Stomach (tissue), 4 donors: ENCODE measurements at regions not wholly inside any gene's neighbourhood (a gene's known extent, or its start where the extent isn't known, plus 50 kb on each side); places are given as distances from the start of the nearest gene placed in this dataset.

Source experiments
- EP300 ChIP-seq: sonication (generic); formaldehyde crosslinking; IDR thresholded peaks from one replicate; pipeline ENCODE4 v1.6.1; 2017; ENCODE audit warnings: antibody characterized with exemption
- POLR2A ChIP-seq, 4 donors: fragments of 450-650 bp; IDR thresholded peaks; one replicate each; pipeline ENCODE4 v1.6.1; 2016; ENCODE audit warnings: antibody characterized with exemption in 4 of 4, control low read depth in 2 of 4, mild to moderate bottlenecking in 1 of 4, moderate library complexity in 1 of 4
- TF ChIP-seq, protein P1 (sequence below), 7 experiments: fragments of 450-650 bp in 4 of 7; fragments of 200-600 bp in 3 of 7; sonication (generic) in 3 of 7; IDR thresholded peaks; one replicate each; pipeline ENCODE4 v1.5.1; 2016 to 2019; ENCODE audit warnings: antibody characterized with exemption in 7 of 7, control low read depth in 2 of 7, mild to moderate bottlenecking in 1 of 7

DNA sequence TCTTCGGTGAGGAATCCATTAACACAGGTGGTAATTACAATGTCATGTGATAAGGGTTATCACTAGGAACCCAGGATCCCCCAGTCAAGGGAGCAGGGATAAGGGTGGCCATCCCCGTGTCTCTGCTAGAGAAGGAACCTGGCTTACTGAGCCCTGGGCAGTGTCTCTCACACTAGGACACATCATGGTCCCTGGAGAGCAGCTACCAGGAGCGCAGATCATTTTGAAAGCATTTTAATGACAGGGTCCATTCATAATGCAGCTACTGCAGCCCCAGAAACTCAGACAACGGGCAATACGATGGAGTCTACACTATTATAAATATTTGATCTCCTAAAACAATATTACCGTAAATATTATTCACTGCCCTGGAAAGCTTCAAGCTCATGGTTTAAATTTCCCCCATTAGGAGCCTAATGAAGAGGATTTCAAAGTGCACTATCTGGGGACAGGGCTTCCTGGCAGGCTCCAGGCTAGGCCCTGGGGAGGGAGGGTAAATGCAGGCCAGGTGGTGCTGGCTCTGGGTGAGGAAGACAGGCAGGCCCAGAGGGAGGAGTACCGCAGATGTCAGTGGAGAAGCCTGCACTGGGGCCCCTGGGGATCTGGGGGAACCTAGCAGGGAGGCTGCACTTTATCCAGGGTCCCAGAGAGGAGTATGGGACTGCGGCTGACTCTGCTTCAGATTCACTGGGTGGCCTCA is 52.6 kb upstream of the LOXL4 start:
- TF ChIP-seq, protein P1, sequence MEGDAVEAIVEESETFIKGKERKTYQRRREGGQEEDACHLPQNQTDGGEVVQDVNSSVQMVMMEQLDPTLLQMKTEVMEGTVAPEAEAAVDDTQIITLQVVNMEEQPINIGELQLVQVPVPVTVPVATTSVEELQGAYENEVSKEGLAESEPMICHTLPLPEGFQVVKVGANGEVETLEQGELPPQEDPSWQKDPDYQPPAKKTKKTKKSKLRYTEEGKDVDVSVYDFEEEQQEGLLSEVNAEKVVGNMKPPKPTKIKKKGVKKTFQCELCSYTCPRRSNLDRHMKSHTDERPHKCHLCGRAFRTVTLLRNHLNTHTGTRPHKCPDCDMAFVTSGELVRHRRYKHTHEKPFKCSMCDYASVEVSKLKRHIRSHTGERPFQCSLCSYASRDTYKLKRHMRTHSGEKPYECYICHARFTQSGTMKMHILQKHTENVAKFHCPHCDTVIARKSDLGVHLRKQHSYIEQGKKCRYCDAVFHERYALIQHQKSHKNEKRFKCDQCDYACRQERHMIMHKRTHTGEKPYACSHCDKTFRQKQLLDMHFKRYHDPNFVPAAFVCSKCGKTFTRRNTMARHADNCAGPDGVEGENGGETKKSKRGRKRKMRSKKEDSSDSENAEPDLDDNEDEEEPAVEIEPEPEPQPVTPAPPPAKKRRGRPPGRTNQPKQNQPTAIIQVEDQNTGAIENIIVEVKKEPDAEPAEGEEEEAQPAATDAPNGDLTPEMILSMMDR (IDR thresholded peaks at IDR 0.05) = no peak
- TF ChIP-seq EP300 (no peak), POLR2A (IDR thresholded peaks at IDR 0.05) (no peak)
